Mesendoderm (in vitro differentiated cells): ENCODE measurements at regions not wholly inside any gene's neighbourhood (a gene's known extent, or its start where the extent isn't known, plus 50 kb on each side); places are given as distances from the start of the nearest gene placed in this dataset.
A peak's percentile ranks its signal among the peaks of the same experiment; 100 is the strongest.

Experiments
- DNase-seq: peaks from one replicate; pipeline ENCODE4 v3.0.0; 2013
- H2AK5ac ChIP-seq: 2 replicates; pipeline ENCODE4 v1.6.1; 2013; ENCODE audit warnings: low read length, inconsistent platforms
- H2BK120ac ChIP-seq: 2 replicates; pipeline ENCODE4 v1.6.1; 2013; ENCODE audit warnings: low read depth, mild to moderate bottlenecking, low read length, moderate library complexity, mixed read lengths
- H2BK15ac ChIP-seq: replicated peaks from 2 replicates; pipeline ENCODE4 v1.6.1; 2013; ENCODE audit warnings: low read depth, mild to moderate bottlenecking, moderate library complexity
- H2BK5ac ChIP-seq: 2 replicates; pipeline ENCODE4 v1.6.1; 2013; ENCODE audit warnings: low read length, inconsistent platforms
- H3K18ac ChIP-seq: 2 replicates; pipeline ENCODE4 v1.6.1; 2013; ENCODE audit warnings: mild to moderate bottlenecking, low read length, mixed read lengths
- H3K23ac ChIP-seq: one replicate; pipeline ENCODE4 v1.6.1; 2013; ENCODE audit warnings: low read length
- H3K27ac ChIP-seq: 2 replicates; pipeline ENCODE4 v1.5.1; 2013; ENCODE audit warnings: low read depth, mild to moderate bottlenecking, inconsistent platforms, low read length, moderate library complexity
- H3K27me3 ChIP-seq: 2 replicates; pipeline ENCODE4 v1.6.1; 2013; ENCODE audit warnings: low read length, control low read depth, mild to moderate bottlenecking, inconsistent platforms; ENCODE audit not compliant: insufficient read depth, poor library complexity
- H3K36me3 ChIP-seq: 2 replicates; pipeline ENCODE4 v1.6.1; 2013; ENCODE audit warnings: low read length, inconsistent platforms; ENCODE audit not compliant: control insufficient read depth, insufficient read depth
- H3K4ac ChIP-seq: one replicate; pipeline ENCODE4 v1.6.1; 2013; ENCODE audit warnings: low read depth, mild to moderate bottlenecking, low read length, moderate library complexity
- H3K4me1 ChIP-seq: 2 replicates; pipeline ENCODE4 v1.6.1; 2013; ENCODE audit warnings: low read depth, low read length, inconsistent platforms; ENCODE audit not compliant: control insufficient read depth
- H3K4me2 ChIP-seq: 2 replicates; pipeline ENCODE4 v1.6.1; 2013; ENCODE audit warnings: low read length
- H3K4me3 ChIP-seq: 2 replicates; pipeline ENCODE4 v1.5.1; 2013; ENCODE audit warnings: mild to moderate bottlenecking, low read length
- H3K56ac ChIP-seq: one replicate; pipeline ENCODE4 v1.6.1; 2013; ENCODE audit warnings: low read length
- H3K79me1 ChIP-seq: 2 replicates; pipeline ENCODE4 v1.6.1; 2013; ENCODE audit warnings: low read length, inconsistent platforms
- H3K79me2 ChIP-seq: 2 replicates; pipeline ENCODE4 v1.6.1; 2013; ENCODE audit warnings: mild to moderate bottlenecking, low read length; ENCODE audit not compliant: control insufficient read depth, insufficient read depth
- H3K9ac ChIP-seq: 2 replicates; pipeline ENCODE4 v1.6.1; 2013; ENCODE audit warnings: low read length, inconsistent platforms
- H4K5ac ChIP-seq: one replicate; pipeline ENCODE4 v1.6.1; 2013; ENCODE audit warnings: low read length
- H4K8ac ChIP-seq: one replicate; pipeline ENCODE4 v1.6.1; 2013; ENCODE audit warnings: low read depth, mild to moderate bottlenecking, control low read depth, low read length, moderate library complexity
- WGBS: extraction: QIAGEN DNeasy Blood & Tissue Kit; methylation state at CpG from one replicate; pipeline ENCODE4 v1.1.7; 2013; ENCODE audit warnings: low lambda C conversion rate, missing lambda C conversion rate; ENCODE audit not compliant: insufficient coverage; ENCODE audit errors: extremely low coverage; 5-methylcytosine and 5-hydroxymethylcytosine counted together

- Histone ChIP-seq H3K27me3 (no peaks in the 10 kb centered on the region), H4K5ac (no peak overlapping the region), H2BK15ac (no peak overlapping the region), H3K4me3 (no peak overlapping the region), H3K79me2 (no peaks in the 10 kb centered on the region), H3K23ac (no peak overlapping the region), H3K56ac (no peak overlapping the region), H3K4ac (no peak overlapping the region), H4K8ac (no peak overlapping the region), H3K36me3 (no peaks in the 10 kb centered on the region), H3K9ac (no peak overlapping the region), H2BK5ac (no peak overlapping the region), H3K79me1 (no peaks in the 10 kb centered on the region), H2BK120ac (no peak overlapping the region), H3K27ac (no peak overlapping the region), H3K4me1 (no peaks in the 10 kb centered on the region), H3K18ac (no peak overlapping the region), H2AK5ac (no peak overlapping the region), H3K4me2 (no peak overlapping the region)
- DNase-seq, result no peak
- WGBS, result no CpG with 5 or more reads among the region's 1 CpG
Observed at GRCh38 chr4:124097447-124097846, 615.1 kb downstream of the ANKRD50 start.

DNA sequence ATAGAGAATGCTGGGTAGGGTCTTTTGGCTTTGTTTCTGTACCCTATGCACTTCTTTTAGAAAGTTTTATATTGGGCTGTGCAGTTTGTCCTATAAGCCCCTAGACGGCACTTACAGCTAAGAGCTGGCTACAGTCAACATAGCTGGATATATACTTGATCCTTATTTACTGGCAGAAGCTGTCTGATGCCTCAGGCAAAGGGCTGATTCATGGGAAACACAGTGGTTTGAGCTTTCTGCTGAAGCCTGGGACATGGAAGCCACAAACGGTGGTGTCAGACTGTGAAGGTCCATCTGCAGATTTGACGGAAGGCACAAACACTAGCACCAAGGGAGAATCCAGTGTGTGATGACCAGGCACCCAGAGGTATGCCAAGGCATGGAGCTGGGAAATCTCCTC, 608.4 kb downstream of the ANKRD50 start:
- DNase-seq, result no peak
- Histone ChIP-seq H2BK120ac (no peak overlapping the region), H4K5ac (no peak overlapping the region), H4K8ac (no peak overlapping the region), H3K79me2 (no peaks in the 10 kb centered on the region), H3K23ac (no peak overlapping the region), H3K56ac (peak overlapping the region; percentile 12), H3K18ac (no peak overlapping the region), H2BK15ac (no peak overlapping the region), H3K27me3 (no peaks in the 10 kb centered on the region), H3K36me3 (no peaks in the 10 kb centered on the region), H3K9ac (no peak overlapping the region), H3K4ac (no peak overlapping the region), H3K27ac (no peak overlapping the region), H3K79me1 (no peaks in the 10 kb centered on the region), H3K4me3 (no peak overlapping the region), H3K4me1 (no peaks in the 10 kb centered on the region), H3K4me2 (no peak overlapping the region), H2AK5ac (no peak overlapping the region), H2BK5ac (no peak overlapping the region)
- WGBS, result no CpG with 5 or more reads among the region's 3 CpGs

GRCh38 chr4:124104628-124105027, 607.9 kb downstream of the ANKRD50 start:
- Histone ChIP-seq H3K9ac (no peak overlapping the region), H3K27ac (no peak overlapping the region), H4K8ac (no peak overlapping the region), H3K4me1 (no peaks in the 10 kb centered on the region), H3K18ac (no peak overlapping the region), H3K4ac (no peak overlapping the region), H3K23ac (no peak overlapping the region), H3K36me3 (no peaks in the 10 kb centered on the region), H3K4me3 (no peak overlapping the region), H3K56ac (no peak overlapping the region), H2BK5ac (no peak overlapping the region), H3K27me3 (no peaks in the 10 kb centered on the region), H3K79me2 (no peaks in the 10 kb centered on the region), H2BK120ac (no peak overlapping the region), H2BK15ac (no peak overlapping the region), H3K4me2 (no peak overlapping the region), H2AK5ac (no peak overlapping the region), H3K79me1 (no peaks in the 10 kb centered on the region), H4K5ac (no peak overlapping the region)
- DNase-seq, result no peak
- no CpG with 5 or more reads among the region's 3 CpGs for WGBS

- Histone ChIP-seq H3K4me1 (no peaks in the 10 kb centered on the region), H3K23ac (no peak overlapping the region), H3K9ac (no peak overlapping the region), H2AK5ac (no peak overlapping the region), H3K27me3 (no peaks in the 10 kb centered on the region), H3K4ac (no peak overlapping the region), H3K27ac (no peak overlapping the region), H3K56ac (no peak overlapping the region), H2BK5ac (no peak overlapping the region), H2BK15ac (no peak overlapping the region), H4K5ac (no peak overlapping the region), H3K4me3 (no peak overlapping the region), H3K79me2 (no peaks in the 10 kb centered on the region), H2BK120ac (no peak overlapping the region), H4K8ac (no peak overlapping the region), H3K36me3 (no peaks in the 10 kb centered on the region), H3K4me2 (no peak overlapping the region), H3K79me1 (no peaks in the 10 kb centered on the region), H3K18ac (no peak overlapping the region)
- DNase-seq, result peak; percentile 7
- WGBS, result no CpG with 5 or more reads among the region's 2 CpGs
Observed at GRCh38 chr4:124105212-124105611, 607.3 kb downstream of the ANKRD50 start.

- H4K8ac ChIP-seq, result no peak overlapping the region
- WGBS, result no CpG with 5 or more reads among the region's 2 CpGs
- no peaks in the 10 kb centered on the region for H3K36me3 ChIP-seq
- no peak overlapping the region for H3K27ac ChIP-seq
- H3K79me2 ChIP-seq, result no peaks in the 10 kb centered on the region
- no peak overlapping the region for H3K56ac ChIP-seq
- H3K27me3 ChIP-seq, result no peaks in the 10 kb centered on the region
- H3K4me3 ChIP-seq, result no peak overlapping the region
- H4K5ac ChIP-seq, result no peak overlapping the region
- no peak overlapping the region for H2BK5ac ChIP-seq
- no peak overlapping the region for H2AK5ac ChIP-seq
- H3K23ac ChIP-seq, result no peak overlapping the region
- H3K4me2 ChIP-seq, result no peak overlapping the region
- H3K9ac ChIP-seq, result no peak overlapping the region
- H3K4ac ChIP-seq, result no peak overlapping the region
- H2BK15ac ChIP-seq, result no peak overlapping the region
- H3K4me1 ChIP-seq, result no peaks in the 10 kb centered on the region
- no peak overlapping the region for H2BK120ac ChIP-seq
- H3K18ac ChIP-seq, result no peak overlapping the region
- no peaks in the 10 kb centered on the region for H3K79me1 ChIP-seq
- no peak for DNase-seq
Observed at GRCh38 chr4:124111411-124111810, 601.1 kb downstream of the ANKRD50 start.

DNA sequence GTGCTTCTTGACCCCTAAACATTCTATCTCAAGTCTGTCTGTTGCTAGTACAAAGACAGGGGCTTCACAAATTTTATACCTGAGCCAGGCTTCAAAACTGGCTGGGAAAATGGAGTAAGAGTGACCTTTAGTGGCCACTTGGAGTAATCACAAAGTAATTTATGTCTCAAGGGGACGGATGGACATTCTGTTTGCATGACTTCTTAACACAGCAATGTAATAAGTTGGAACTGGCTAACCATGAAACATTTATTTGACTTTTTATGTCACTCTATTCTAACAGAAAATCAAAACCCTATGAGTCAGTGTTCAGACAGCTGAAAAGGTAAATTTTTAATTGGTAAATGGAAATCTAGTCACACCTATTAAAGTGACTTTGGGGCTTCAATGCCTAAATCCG, 600.6 kb downstream of the ANKRD50 start:
- Histone ChIP-seq H3K56ac (no peak overlapping the region), H2BK5ac (no peak overlapping the region), H2AK5ac (no peak overlapping the region), H3K79me2 (no peaks in the 10 kb centered on the region), H2BK15ac (no peak overlapping the region), H3K27me3 (no peaks in the 10 kb centered on the region), H4K8ac (no peak overlapping the region), H3K4me3 (no peak overlapping the region), H2BK120ac (no peak overlapping the region), H3K27ac (no peak overlapping the region), H3K79me1 (no peaks in the 10 kb centered on the region), H3K36me3 (no peaks in the 10 kb centered on the region), H3K4ac (no peak overlapping the region), H3K23ac (no peak overlapping the region), H3K4me2 (no peak overlapping the region), H3K4me1 (no peaks in the 10 kb centered on the region), H3K18ac (no peak overlapping the region), H3K9ac (no peak overlapping the region), H4K5ac (no peak overlapping the region)
- WGBS, result no CpG with 5 or more reads among the region's 2 CpGs
- DNase-seq, result peak; percentile 76
